ENCODE measurements at regions not wholly inside any gene's neighbourhood (a gene's known extent, or its start where the extent isn't known, plus 50 kb on each side); places are given as distances from the start of the nearest gene placed in this dataset.

DNA sequence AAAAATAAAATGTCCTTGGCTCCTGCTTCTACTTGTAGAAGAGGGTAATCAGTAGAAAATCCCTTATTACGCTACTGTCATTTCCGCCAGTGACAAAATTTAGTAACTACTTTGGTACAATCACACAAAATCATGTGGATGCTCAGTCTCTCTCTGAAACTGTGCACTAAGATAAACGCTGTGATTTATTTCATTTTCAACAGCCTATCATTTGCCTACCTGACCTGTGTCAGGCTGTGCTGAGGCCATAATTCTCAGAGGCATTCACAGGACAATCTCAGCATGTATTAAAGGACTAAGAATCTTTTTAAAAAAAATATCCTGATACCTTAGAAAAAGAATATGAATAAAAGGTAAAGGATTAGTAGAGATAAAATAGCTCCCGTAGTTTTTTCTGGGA is 226.0 kb downstream of the RASSF9 start:
- Histone ChIP-seq H3K4me3 (ENCODE audit: low read depth, low read length) (no peak overlapping the region), H3K36me3 (replicated peaks) (no peaks in the 10 kb centered on the region), H3K27ac (no peak overlapping the region), H3K27me3 (replicated peaks) (no peaks in the 10 kb centered on the region)
- in situ Hi-C loops (cut with HindIII; ENCODE audit: low pct_ligation_motif_present, low sequenced_read_pairs) = no loop called here
- DNase-seq = no peak
- TF ChIP-seq, protein P1, sequence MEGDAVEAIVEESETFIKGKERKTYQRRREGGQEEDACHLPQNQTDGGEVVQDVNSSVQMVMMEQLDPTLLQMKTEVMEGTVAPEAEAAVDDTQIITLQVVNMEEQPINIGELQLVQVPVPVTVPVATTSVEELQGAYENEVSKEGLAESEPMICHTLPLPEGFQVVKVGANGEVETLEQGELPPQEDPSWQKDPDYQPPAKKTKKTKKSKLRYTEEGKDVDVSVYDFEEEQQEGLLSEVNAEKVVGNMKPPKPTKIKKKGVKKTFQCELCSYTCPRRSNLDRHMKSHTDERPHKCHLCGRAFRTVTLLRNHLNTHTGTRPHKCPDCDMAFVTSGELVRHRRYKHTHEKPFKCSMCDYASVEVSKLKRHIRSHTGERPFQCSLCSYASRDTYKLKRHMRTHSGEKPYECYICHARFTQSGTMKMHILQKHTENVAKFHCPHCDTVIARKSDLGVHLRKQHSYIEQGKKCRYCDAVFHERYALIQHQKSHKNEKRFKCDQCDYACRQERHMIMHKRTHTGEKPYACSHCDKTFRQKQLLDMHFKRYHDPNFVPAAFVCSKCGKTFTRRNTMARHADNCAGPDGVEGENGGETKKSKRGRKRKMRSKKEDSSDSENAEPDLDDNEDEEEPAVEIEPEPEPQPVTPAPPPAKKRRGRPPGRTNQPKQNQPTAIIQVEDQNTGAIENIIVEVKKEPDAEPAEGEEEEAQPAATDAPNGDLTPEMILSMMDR (IDR thresholded peaks at IDR 0.05; ENCODE audit: low read depth, low read length, missing control alignments) = no peak

DNA sequence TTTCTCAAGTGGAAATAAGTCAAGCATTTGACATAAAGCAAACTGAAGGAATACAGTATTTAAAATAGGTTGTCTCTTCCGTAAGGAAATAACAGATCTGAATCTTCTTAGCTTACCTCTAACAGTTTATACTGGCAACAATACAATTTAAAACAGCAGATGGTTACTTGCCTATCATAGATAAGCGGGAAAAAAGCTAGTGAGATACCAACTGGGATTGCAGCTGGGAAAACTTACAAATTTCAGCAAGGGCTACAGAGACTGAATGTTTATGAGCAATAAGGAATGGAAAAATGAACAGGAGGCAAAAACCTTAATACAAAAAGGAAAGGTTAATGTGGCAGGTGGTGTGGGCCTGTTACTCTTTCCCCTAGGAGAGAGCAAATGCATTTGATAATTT is 220.0 kb downstream of the RASSF9 start:
- in situ Hi-C loops (cut with HindIII; ENCODE audit: low pct_ligation_motif_present, low sequenced_read_pairs) = no loop called here
- Histone ChIP-seq H3K27me3 (replicated peaks) (no peaks in the 10 kb centered on the region), H3K27ac (no peak overlapping the region), H3K4me3 (ENCODE audit: low read depth, low read length) (no peak overlapping the region), H3K36me3 (replicated peaks) (no peaks in the 10 kb centered on the region)
- TF ChIP-seq, protein P1 (IDR thresholded peaks at IDR 0.05; ENCODE audit: low read depth, low read length, missing control alignments) = no peak
- no peak for DNase-seq

DNA sequence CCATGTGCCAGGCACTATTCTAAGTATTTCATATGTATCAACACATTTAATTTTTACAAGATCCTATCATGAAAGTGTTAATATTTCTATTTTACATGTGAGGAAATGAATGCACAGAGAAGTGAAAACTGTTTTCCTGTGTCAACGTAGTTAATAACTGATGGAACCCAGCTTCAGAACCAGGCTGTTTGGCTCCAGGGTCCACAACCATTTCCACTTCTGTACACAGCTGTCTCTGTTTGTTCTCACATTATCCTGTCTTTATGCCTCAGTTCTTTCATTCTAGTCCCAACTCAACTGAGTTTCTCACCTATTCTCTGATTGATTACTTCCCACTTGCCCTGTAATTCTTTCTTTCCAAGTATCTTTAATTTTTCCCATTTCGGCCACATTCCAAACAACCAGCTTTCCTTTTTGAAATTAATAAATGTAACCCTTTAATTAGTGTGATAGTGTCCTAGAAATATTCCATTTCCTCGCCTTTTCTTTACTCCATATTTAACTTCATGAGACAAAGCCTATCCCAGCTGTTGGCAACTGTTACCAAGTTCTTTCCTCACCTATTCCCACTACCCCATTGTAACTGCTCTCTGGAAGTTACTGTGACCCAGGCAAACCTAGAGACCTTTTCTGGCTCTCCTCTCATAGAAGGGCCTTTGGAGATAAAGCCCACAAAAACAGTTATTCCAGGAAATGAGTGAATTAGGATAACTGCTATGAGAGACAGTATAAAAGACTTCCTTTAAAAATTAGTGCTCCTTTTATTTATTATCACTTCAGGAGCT is 218.7 kb downstream of the RASSF9 start:
- DNase-seq = no peak
- in situ Hi-C loops (cut with HindIII; ENCODE audit: low pct_ligation_motif_present, low sequenced_read_pairs) = no loop called here
- TF ChIP-seq, protein P1 (IDR thresholded peaks at IDR 0.05; ENCODE audit: low read depth, low read length, missing control alignments) = no peak
- no peaks in the 10 kb centered on the region for H3K36me3 ChIP-seq (replicated peaks)
- no peaks in the 10 kb centered on the region for H3K27me3 ChIP-seq (replicated peaks)
- no peak overlapping the region for H3K27ac ChIP-seq
- no peak overlapping the region for H3K4me3 ChIP-seq (ENCODE audit: low read depth, low read length)

DNA sequence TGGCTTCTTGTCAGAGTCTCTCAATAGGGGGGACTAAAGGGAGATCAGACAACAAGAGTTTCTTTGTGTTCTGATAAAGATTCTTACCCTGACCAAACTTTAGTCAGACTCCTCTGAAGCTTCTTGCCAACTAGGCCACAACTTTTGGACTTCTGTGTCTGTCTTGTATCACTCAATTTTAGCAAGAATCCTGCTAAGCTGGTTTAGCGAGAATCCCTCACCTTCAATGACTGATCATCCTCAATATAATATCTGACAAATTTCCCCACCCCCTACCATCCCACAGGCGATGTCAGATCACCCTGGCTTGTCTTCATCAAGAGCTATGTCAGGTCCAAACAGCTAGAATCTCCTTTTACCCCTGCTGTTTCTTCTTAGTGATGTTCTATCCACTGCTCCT is 215.2 kb downstream of the RASSF9 start:
- TF ChIP-seq, protein P1 (IDR thresholded peaks at IDR 0.05; ENCODE audit: low read depth, low read length, missing control alignments) = no peak
- no peaks in the 10 kb centered on the region for H3K36me3 ChIP-seq (replicated peaks)
- in situ Hi-C loops (cut with HindIII; ENCODE audit: low pct_ligation_motif_present, low sequenced_read_pairs) = no loop called here
- H3K4me3 ChIP-seq (ENCODE audit: low read depth, low read length) = no peak overlapping the region
- no peak for DNase-seq
- no peaks in the 10 kb centered on the region for H3K27me3 ChIP-seq (replicated peaks)
- no peak overlapping the region for H3K27ac ChIP-seq

DNA sequence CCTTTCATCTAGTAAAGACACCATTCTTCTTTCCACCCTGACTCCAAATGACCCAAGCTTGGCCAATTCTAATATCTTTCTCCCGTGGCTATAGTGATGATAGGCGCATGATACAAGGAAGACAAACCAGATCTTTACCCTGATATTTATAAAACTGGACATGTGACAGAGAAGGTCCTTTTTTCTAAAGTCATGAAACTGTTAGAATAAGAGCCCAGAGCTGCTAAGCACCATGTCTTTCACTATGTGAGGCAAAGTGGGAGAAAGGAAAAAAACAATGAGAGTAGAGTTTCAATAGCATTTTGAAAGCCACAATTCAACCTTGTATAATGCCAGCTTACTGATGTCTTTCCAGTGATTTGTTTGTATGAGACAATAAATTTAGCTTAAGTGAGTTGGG is 212.4 kb downstream of the RASSF9 start:
- in situ Hi-C loops (cut with HindIII; ENCODE audit: low pct_ligation_motif_present, low sequenced_read_pairs) = no loop called here
- Histone ChIP-seq H3K4me3 (ENCODE audit: low read depth, low read length) (no peak overlapping the region), H3K27ac (no peak overlapping the region), H3K36me3 (replicated peaks) (no peaks in the 10 kb centered on the region), H3K27me3 (replicated peaks) (no peaks in the 10 kb centered on the region)
- DNase-seq = no peak
- TF ChIP-seq, protein P1 (IDR thresholded peaks at IDR 0.05; ENCODE audit: low read depth, low read length, missing control alignments) = no peak

DNA sequence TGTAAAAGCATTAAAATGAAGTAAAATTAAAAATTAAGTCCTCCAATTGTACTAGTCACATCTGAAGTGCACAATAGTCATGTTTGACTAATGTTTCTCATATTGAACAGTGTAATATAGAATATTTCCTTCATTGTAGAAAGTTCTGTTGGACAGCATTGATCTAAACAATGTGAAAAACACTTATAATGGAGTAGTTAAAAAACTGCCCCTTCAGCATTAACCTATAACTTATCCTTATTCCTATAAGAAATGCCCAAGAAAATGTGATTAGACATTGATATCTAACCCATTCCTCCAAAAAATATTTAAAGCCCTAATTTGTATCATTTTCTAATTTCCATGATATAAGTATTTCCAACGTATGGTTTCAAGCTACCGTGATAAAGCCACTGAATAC is 210.7 kb downstream of the RASSF9 start:
- peak overlapping the region; percentile 83 for H3K27ac ChIP-seq
- H3K27me3 ChIP-seq (replicated peaks) = no peaks in the 10 kb centered on the region
- in situ Hi-C loops (cut with HindIII; ENCODE audit: low pct_ligation_motif_present, low sequenced_read_pairs) = no loop called here
- no peak for DNase-seq
- TF ChIP-seq, protein P1 (IDR thresholded peaks at IDR 0.05; ENCODE audit: low read depth, low read length, missing control alignments) = no peak
- H3K4me3 ChIP-seq (ENCODE audit: low read depth, low read length) = no peak overlapping the region
- no peaks in the 10 kb centered on the region for H3K36me3 ChIP-seq (replicated peaks)

All from brain microvascular endothelial cell (primary cell).